Adrenal gland (tissue), 9 donors: ENCODE measurements at regions not wholly inside any gene's neighbourhood (a gene's known extent, or its start where the extent isn't known, plus 50 kb on each side); places are given as distances from the start of the nearest gene placed in this dataset.

ENCODE experiments used
- DNase-seq, 7 donors: peaks; one replicate each; pipeline ENCODE4 v3.0.0-alpha.2; 2019 to 2020
- H3K27ac ChIP-seq, 5 donors: fragments of 200-600 bp; sonication (generic) in 4 of 5; 1 replicate in 3 of 5; 2 replicates in 2 of 5; pipeline versions ENCODE4 v1.5.1 to v1.8.0; 2016 to 2020; ENCODE audit warnings: mild to moderate bottlenecking in 1 of 5
- H3K27me3 ChIP-seq: fragments of 200-600 bp; 2 replicates; pipeline ENCODE4 v1.8.0; 2021
- H3K36me3 ChIP-seq, 2 donors: fragments of 200-600 bp; replicated peaks in 1 of 2; 1 replicate in 1 of 2; 2 replicates in 1 of 2; pipeline versions ENCODE4 v1.5.1 to v1.8.0; 2018 to 2022
- H3K4me1 ChIP-seq, 2 donors: fragments of 200-600 bp; replicated peaks in 1 of 2; 1 replicate in 1 of 2; 2 replicates in 1 of 2; pipeline versions ENCODE4 v1.5.1 to v1.8.0; 2018 to 2021
- H3K4me3 ChIP-seq, 4 donors: fragments of 200-600 bp; sonication (generic) in 3 of 4; one replicate each; pipeline ENCODE4 v1.5.1; 2016 to 2018
- H3K9me3 ChIP-seq, 3 donors: fragments of 200-600 bp; sonication (generic) in 1 of 3; replicated peaks in 1 of 3; 1 replicate in 2 of 3; 2 replicates in 1 of 3; pipeline versions ENCODE4 v1.5.1 to v1.8.0; 2016 to 2021
- CTCF ChIP-seq, 6 experiments: fragments of 450-650 bp in 4 of 6; fragments of 200-600 bp in 2 of 6; sonication (generic) in 1 of 6; IDR thresholded peaks; 1 replicate in 5 of 6; 2 replicates in 1 of 6; pipeline versions ENCODE4 v1.5.1 to v1.8.0; 2016 to 2021; ENCODE audit warnings: antibody characterized with exemption in 6 of 6, mild to moderate bottlenecking in 2 of 6, moderate library complexity in 1 of 6
- POLR2A ChIP-seq, 2 donors: fragments of 450-650 bp; IDR thresholded peaks; one replicate each; pipeline ENCODE4 v1.6.1; 2017; ENCODE audit warnings: antibody characterized with exemption in 2 of 2, mild to moderate bottlenecking in 2 of 2, moderate library complexity in 1 of 2
- WGBS, 4 donors: extraction: QIAGEN DNeasy Blood & Tissue Kit in 2 of 4; methylation state at CpG; one replicate each; pipeline versions ENCODE4 v1.1.5 to v1.1.7; 2013 to 2017; 5-methylcytosine and 5-hydroxymethylcytosine counted together
- intact Hi-C, 2 donors: fragments of 100-400 bp; cut with DNase I; formaldehyde crosslinking; loops; one replicate each; pipeline versions ENCODE4 v1.14.1 to v1.15.0; 2022 to 2023
- donor health status: healthy with polysubstance abuse.
- donor health status: Bipolar disorder and iron deficiency.
- donor health status: DM: yes; HTN: yes; CAD: no.
- donor health status: DM: no; HTN: no; CAD: no.
- donor health status: DM: no; HTN: no; CAD: no.

GRCh38 chr1:187903223-187903622, 1074.5 kb downstream of the PLA2G4A start:
- intact Hi-C loops, result no loop called here
- DNase-seq, result no peak
- no peak overlapping the region for H3K27ac ChIP-seq

GRCh38 chr1:187909382-187909781, 1080.6 kb downstream of the PLA2G4A start:
- no peaks in the 10 kb centered on the region for H3K4me1 ChIP-seq
- no peaks in the 10 kb centered on the region for H3K36me3 ChIP-seq
- no peak for DNase-seq
- intact Hi-C loops, result no loop called here
- H3K9me3 ChIP-seq, result no peaks in the 10 kb centered on the region
- H3K27ac ChIP-seq, result no peak overlapping the region
- TF ChIP-seq CTCF (IDR thresholded peaks at IDR 0.05) (no peak), POLR2A (IDR thresholded peaks at IDR 0.05) (no peak)
- H3K27me3 ChIP-seq, result no peaks in the 10 kb centered on the region
- 86 to 90% (median 87%) methylated on average over 3 of the region's 3 CpGs for WGBS, 4 donors
- H3K4me3 ChIP-seq, result no peak overlapping the region

More at GRCh38 chr1:187903223-187903622, 1074.5 kb downstream of the PLA2G4A start:
- Histone ChIP-seq H3K36me3 (no peaks in the 10 kb centered on the region), H3K9me3 (no peaks in the 10 kb centered on the region), H3K27me3 (no peaks in the 10 kb centered on the region), H3K4me3 (no peak overlapping the region), H3K4me1 (no peaks in the 10 kb centered on the region)
- TF ChIP-seq POLR2A (IDR thresholded peaks at IDR 0.05), result no peak
- no peak for TF ChIP-seq CTCF (IDR thresholded peaks at IDR 0.05)
- 79 to 84% (median 83%) methylated on average over 1 of the region's 1 CpG for whole genome bisulfite sequencing, 4 donors

- Histone ChIP-seq H3K4me3 (no peak overlapping the region), H3K27me3 (no peaks in the 10 kb centered on the region), H3K4me1 (no peaks in the 10 kb centered on the region), H3K9me3 (no peaks in the 10 kb centered on the region), H3K36me3 (no peaks in the 10 kb centered on the region), H3K27ac (no peak overlapping the region)
- intact Hi-C loops, result no loop called here
- TF ChIP-seq CTCF (IDR thresholded peaks at IDR 0.05) (no peak), POLR2A (IDR thresholded peaks at IDR 0.05) (no peak)
- no peak for DNase-seq
Observed at GRCh38 chr1:187911820-187912219, 1083.1 kb downstream of the PLA2G4A start.

GRCh38 chr1:187920976-187921375, 1092.2 kb downstream of the PLA2G4A start:
- Histone ChIP-seq H3K9me3 (no peaks in the 10 kb centered on the region), H3K27ac (no peak overlapping the region), H3K4me1 (no peaks in the 10 kb centered on the region), H3K4me3 (no peak overlapping the region), H3K36me3 (no peaks in the 10 kb centered on the region), H3K27me3 (no peaks in the 10 kb centered on the region)
- DNase-seq, result no peak
- TF ChIP-seq CTCF (IDR thresholded peaks at IDR 0.05), result no peak
- TF ChIP-seq POLR2A (IDR thresholded peaks at IDR 0.05), result no peak
- 90 to 96% (median 94%) methylated on average over 1 of the region's 1 CpG for WGBS, 4 donors
- intact Hi-C loops, result no loop called here
